Gastrocnemius medialis (tissue), 4 donors: ENCODE measurements at regions not wholly inside any gene's neighbourhood (a gene's known extent, or its start where the extent isn't known, plus 50 kb on each side); places are given as distances from the start of the nearest gene placed in this dataset.

ENCODE experiments used
- ATAC-seq, 2 donors: fragments of 150-250 bp; one replicate each; pipeline ENCODE4 v1.9.1; 2016
- DNase-seq, 2 donors: peaks; one replicate each; pipeline ENCODE4 v3.0.0-alpha.2; 2019
- H3K27ac ChIP-seq, 4 donors: fragments of 200-600 bp; sonication (generic); 1 replicate in 1 of 4; 2 replicates in 3 of 4; pipeline ENCODE4 v1.5.1; 2016 to 2018; ENCODE audit warnings: mild to moderate bottlenecking in 2 of 4, moderate library complexity in 1 of 4
- H3K27me3 ChIP-seq, 3 donors: fragments of 200-600 bp; sonication (generic) in 2 of 3; 1 replicate in 1 of 3; 2 replicates in 2 of 3; pipeline versions ENCODE4 v1.5.1 to v1.6.0; 2016 to 2019; ENCODE audit warnings: mild to moderate bottlenecking in 1 of 3, moderate library complexity in 1 of 3
- H3K36me3 ChIP-seq, 2 donors: fragments of 200-600 bp; sonication (generic) in 1 of 2; one replicate each; pipeline ENCODE4 v1.5.1; 2017 to 2018
- H3K4me1 ChIP-seq, 2 donors: fragments of 200-600 bp; sonication (generic) in 1 of 2; one replicate each; pipeline ENCODE4 v1.5.1; 2016 to 2017; ENCODE audit warnings: mild to moderate bottlenecking in 2 of 2
- H3K4me3 ChIP-seq, 4 donors: fragments of 200-600 bp; sonication (generic) in 3 of 4; 1 replicate in 1 of 4; 2 replicates in 3 of 4; pipeline ENCODE4 v1.5.1; 2016 to 2019; ENCODE audit warnings: mild to moderate bottlenecking in 2 of 4
- H3K9me3 ChIP-seq, 3 donors: fragments of 200-600 bp; sonication (generic) in 2 of 3; 1 replicate in 1 of 3; 2 replicates in 2 of 3; pipeline ENCODE4 v1.5.1; 2016 to 2019
- CTCF ChIP-seq, 5 experiments: fragments of 450-650 bp in 3 of 5; fragments of 200-600 bp in 2 of 5; sonication (generic) in 2 of 5; IDR thresholded peaks in 4 of 5; conservative IDR thresholded peaks in 1 of 5; 1 replicate in 4 of 5; 2 replicates in 1 of 5; pipeline ENCODE4 v1.5.1; 2016 to 2019; ENCODE audit warnings: antibody characterized with exemption in 5 of 5, mild to moderate bottlenecking in 3 of 5, moderate library complexity in 3 of 5
- POLR2A ChIP-seq, 2 donors: fragments of 450-650 bp; IDR thresholded peaks; one replicate each; pipeline ENCODE4 v1.6.1; 2017; ENCODE audit warnings: antibody characterized with exemption in 2 of 2, mild to moderate bottlenecking in 2 of 2, moderate library complexity in 2 of 2
- in situ Hi-C, 4 donors: fragments of 200-750 bp; cut with MboI; loops; one replicate each; pipeline versions ENCODE4 v1.15.0 to v1.8.0; 2017; ENCODE audit warnings: low sequenced_read_pairs in 4 of 4
- intact Hi-C: fragments of 100-400 bp; cut with DNase I; formaldehyde crosslinking; loops from one replicate; pipeline ENCODE4 v1.15.1; 2023; ENCODE audit warnings: low total_unique reads

GRCh38 chr12:24615967-24616411 is 332.9 kb downstream of the BCAT1 start:
- Histone ChIP-seq H3K4me1 (no peaks in the 10 kb centered on the region), H3K36me3 (no peaks in the 10 kb centered on the region), H3K9me3 (no peaks in the 10 kb centered on the region), H3K27ac (no peak overlapping the region), H3K4me3 (no peak overlapping the region), H3K27me3 (no peaks in the 10 kb centered on the region)
- TF ChIP-seq CTCF (IDR thresholded peaks at IDR 0.05 in 4 of 5, conservative IDR thresholded peaks at IDR 0.05 in 1 of 5) (no peak), POLR2A (IDR thresholded peaks at IDR 0.05) (no peak)
- in situ Hi-C loops (no loop called here), intact Hi-C loops (no loop called here)
- ATAC-seq (no peak), DNase-seq (no peak)

- ATAC-seq (no peak), DNase-seq (no peak)
- Histone ChIP-seq H3K27ac (no peak overlapping the region), H3K9me3 (no peaks in the 10 kb centered on the region), H3K36me3 (no peaks in the 10 kb centered on the region), H3K27me3 (no peaks in the 10 kb centered on the region), H3K4me3 (no peak overlapping the region), H3K4me1 (no peaks in the 10 kb centered on the region)
- TF ChIP-seq CTCF (IDR thresholded peaks at IDR 0.05 in 4 of 5, conservative IDR thresholded peaks at IDR 0.05 in 1 of 5) (no peak), POLR2A (IDR thresholded peaks at IDR 0.05) (no peak)
- intact Hi-C loops = no loop called here
- in situ Hi-C loops = no loop called here
These were observed 340.1 kb downstream of the BCAT1 start for GRCh38 chr12:24608637-24609285.

GRCh38 chr12:24608108-24608507 is 340.8 kb downstream of the BCAT1 start:
- DNase-seq (no peak), ATAC-seq (no peak)
- no peaks in the 10 kb centered on the region for H3K4me1 ChIP-seq
- in situ Hi-C loops = no loop called here
- no peaks in the 10 kb centered on the region for H3K9me3 ChIP-seq
- intact Hi-C loops = no loop called here
- no peaks in the 10 kb centered on the region for H3K36me3 ChIP-seq
- no peak overlapping the region for H3K27ac ChIP-seq
- no peak overlapping the region for H3K4me3 ChIP-seq
- no peak for TF ChIP-seq POLR2A (IDR thresholded peaks at IDR 0.05)
- TF ChIP-seq CTCF (IDR thresholded peaks at IDR 0.05 in 4 of 5, conservative IDR thresholded peaks at IDR 0.05 in 1 of 5) = no peak
- H3K27me3 ChIP-seq = no peaks in the 10 kb centered on the region

- in situ Hi-C loops = no loop called here
- Histone ChIP-seq H3K4me1 (no peaks in the 10 kb centered on the region), H3K9me3 (no peaks in the 10 kb centered on the region), H3K4me3 (no peak overlapping the region), H3K27ac (no peak overlapping the region), H3K36me3 (no peaks in the 10 kb centered on the region), H3K27me3 (no peaks in the 10 kb centered on the region)
- no peak for DNase-seq
- intact Hi-C loops = no loop called here
- TF ChIP-seq POLR2A (IDR thresholded peaks at IDR 0.05) (no peak), CTCF (IDR thresholded peaks at IDR 0.05 in 4 of 5, conservative IDR thresholded peaks at IDR 0.05 in 1 of 5) (no peak)
- no peak for ATAC-seq
These were observed 343.0 kb downstream of the BCAT1 start for GRCh38 chr12:24605916-24606315.

- Histone ChIP-seq H3K9me3 (no peaks in the 10 kb centered on the region), H3K27me3 (no peaks in the 10 kb centered on the region), H3K36me3 (no peaks in the 10 kb centered on the region), H3K4me3 (no peak overlapping the region), H3K27ac (no peak overlapping the region), H3K4me1 (no peaks in the 10 kb centered on the region)
- ATAC-seq (no peak), DNase-seq (no peak)
- in situ Hi-C loops = no loop called here
- no peak for TF ChIP-seq CTCF (IDR thresholded peaks at IDR 0.05 in 4 of 5, conservative IDR thresholded peaks at IDR 0.05 in 1 of 5)
- TF ChIP-seq POLR2A (IDR thresholded peaks at IDR 0.05) = no peak
- intact Hi-C loops = no loop called here
These were observed 343.4 kb downstream of the BCAT1 start for GRCh38 chr12:24605466-24605865.
